ENCODE measurements at regions not wholly inside any gene's neighbourhood (a gene's known extent, or its start where the extent isn't known, plus 50 kb on each side); places are given as distances from the start of the nearest gene placed in this dataset.

GRCh38 chr3:43816372-43816771 lies 125.6 kb downstream of the ABHD5 start:
- TF ChIP-seq POLR2A (IDR thresholded peaks at IDR 0.05) = no peak
- TF ChIP-seq, protein P1, sequence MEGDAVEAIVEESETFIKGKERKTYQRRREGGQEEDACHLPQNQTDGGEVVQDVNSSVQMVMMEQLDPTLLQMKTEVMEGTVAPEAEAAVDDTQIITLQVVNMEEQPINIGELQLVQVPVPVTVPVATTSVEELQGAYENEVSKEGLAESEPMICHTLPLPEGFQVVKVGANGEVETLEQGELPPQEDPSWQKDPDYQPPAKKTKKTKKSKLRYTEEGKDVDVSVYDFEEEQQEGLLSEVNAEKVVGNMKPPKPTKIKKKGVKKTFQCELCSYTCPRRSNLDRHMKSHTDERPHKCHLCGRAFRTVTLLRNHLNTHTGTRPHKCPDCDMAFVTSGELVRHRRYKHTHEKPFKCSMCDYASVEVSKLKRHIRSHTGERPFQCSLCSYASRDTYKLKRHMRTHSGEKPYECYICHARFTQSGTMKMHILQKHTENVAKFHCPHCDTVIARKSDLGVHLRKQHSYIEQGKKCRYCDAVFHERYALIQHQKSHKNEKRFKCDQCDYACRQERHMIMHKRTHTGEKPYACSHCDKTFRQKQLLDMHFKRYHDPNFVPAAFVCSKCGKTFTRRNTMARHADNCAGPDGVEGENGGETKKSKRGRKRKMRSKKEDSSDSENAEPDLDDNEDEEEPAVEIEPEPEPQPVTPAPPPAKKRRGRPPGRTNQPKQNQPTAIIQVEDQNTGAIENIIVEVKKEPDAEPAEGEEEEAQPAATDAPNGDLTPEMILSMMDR (IDR thresholded peaks at IDR 0.05 in 4 of 5, conservative IDR thresholded peaks at IDR 0.05 in 1 of 5) = no peak

All from gastrocnemius medialis (tissue), 4 donors.